Neural progenitor cell (in vitro differentiated cells): ENCODE measurements at regions not wholly inside any gene's neighbourhood (a gene's known extent, or its start where the extent isn't known, plus 50 kb on each side); places are given as distances from the start of the nearest gene placed in this dataset.

Source experiments
- EZH2 ChIP-seq: fragments of 200-600 bp; sonication (generic); IDR thresholded peaks from 2 replicates; pipeline ENCODE4 v1.6.1; 2017; ENCODE audit warnings: antibody characterized with exemption, mild to moderate bottlenecking, moderate library complexity
- EZH2phosphoT487 ChIP-seq: fragments of 200-600 bp; sonication (generic); IDR thresholded peaks from 2 replicates; pipeline ENCODE4 v1.6.1; 2017; ENCODE audit warnings: antibody characterized with exemption
- TF ChIP-seq, protein P1 (sequence below): fragments of 200-600 bp; sonication (generic); IDR thresholded peaks from 2 replicates; pipeline ENCODE4 v1.5.1; 2017; ENCODE audit warnings: antibody characterized with exemption, mild to moderate bottlenecking

DNA sequence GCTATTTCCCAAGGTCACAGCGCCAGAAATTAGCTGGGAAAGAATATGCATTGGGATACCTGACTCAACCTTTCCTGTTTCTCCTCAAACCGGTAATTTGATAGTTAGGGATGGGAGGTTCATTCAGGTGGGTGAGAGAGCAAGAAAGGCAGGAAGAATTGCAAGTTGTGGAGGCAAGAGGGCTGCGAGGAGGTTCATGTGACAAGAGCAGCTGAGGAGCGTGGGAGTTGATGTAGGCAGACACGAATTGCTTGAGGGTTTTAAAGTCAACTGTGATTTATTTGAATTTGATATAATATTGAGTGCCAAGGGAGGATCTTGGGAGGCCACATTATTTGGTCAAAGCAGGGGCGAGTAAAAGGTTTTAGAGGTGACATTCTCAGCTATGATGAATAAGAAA, 329.0 kb downstream of the STIM2 start:
- TF ChIP-seq, protein P1, sequence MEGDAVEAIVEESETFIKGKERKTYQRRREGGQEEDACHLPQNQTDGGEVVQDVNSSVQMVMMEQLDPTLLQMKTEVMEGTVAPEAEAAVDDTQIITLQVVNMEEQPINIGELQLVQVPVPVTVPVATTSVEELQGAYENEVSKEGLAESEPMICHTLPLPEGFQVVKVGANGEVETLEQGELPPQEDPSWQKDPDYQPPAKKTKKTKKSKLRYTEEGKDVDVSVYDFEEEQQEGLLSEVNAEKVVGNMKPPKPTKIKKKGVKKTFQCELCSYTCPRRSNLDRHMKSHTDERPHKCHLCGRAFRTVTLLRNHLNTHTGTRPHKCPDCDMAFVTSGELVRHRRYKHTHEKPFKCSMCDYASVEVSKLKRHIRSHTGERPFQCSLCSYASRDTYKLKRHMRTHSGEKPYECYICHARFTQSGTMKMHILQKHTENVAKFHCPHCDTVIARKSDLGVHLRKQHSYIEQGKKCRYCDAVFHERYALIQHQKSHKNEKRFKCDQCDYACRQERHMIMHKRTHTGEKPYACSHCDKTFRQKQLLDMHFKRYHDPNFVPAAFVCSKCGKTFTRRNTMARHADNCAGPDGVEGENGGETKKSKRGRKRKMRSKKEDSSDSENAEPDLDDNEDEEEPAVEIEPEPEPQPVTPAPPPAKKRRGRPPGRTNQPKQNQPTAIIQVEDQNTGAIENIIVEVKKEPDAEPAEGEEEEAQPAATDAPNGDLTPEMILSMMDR, result no peak
- TF ChIP-seq EZH2 (no peak), EZH2phosphoT487 (no peak)
